ENCODE measurements at regions not wholly inside any gene's neighbourhood (a gene's known extent, or its start where the extent isn't known, plus 50 kb on each side); places are given as distances from the start of the nearest gene placed in this dataset.

GRCh38 chr11:104260456-104260855, 96.5 kb upstream of the PDGFD start:
- H3K27me3 ChIP-seq (ENCODE audit: insufficient read depth in 3 of 3, low read length in 2 of 3), result no peaks in the 10 kb centered on the region
- ATAC-seq (no peak), DNase-seq (no peak)
- WGBS, 3 donors, result 53 to 59% (median 55%) methylated on average over 2 of the region's 2 CpGs
- no peaks in the 10 kb centered on the region for H3K36me3 ChIP-seq (ENCODE audit: insufficient read depth in 1 of 2, low read depth in 1 of 2)
- H3K27ac ChIP-seq, result no peak overlapping the region
- no peaks in the 10 kb centered on the region for H3K9me3 ChIP-seq
- no peaks in the 10 kb centered on the region for H3K4me1 ChIP-seq
- TF ChIP-seq, protein P1, sequence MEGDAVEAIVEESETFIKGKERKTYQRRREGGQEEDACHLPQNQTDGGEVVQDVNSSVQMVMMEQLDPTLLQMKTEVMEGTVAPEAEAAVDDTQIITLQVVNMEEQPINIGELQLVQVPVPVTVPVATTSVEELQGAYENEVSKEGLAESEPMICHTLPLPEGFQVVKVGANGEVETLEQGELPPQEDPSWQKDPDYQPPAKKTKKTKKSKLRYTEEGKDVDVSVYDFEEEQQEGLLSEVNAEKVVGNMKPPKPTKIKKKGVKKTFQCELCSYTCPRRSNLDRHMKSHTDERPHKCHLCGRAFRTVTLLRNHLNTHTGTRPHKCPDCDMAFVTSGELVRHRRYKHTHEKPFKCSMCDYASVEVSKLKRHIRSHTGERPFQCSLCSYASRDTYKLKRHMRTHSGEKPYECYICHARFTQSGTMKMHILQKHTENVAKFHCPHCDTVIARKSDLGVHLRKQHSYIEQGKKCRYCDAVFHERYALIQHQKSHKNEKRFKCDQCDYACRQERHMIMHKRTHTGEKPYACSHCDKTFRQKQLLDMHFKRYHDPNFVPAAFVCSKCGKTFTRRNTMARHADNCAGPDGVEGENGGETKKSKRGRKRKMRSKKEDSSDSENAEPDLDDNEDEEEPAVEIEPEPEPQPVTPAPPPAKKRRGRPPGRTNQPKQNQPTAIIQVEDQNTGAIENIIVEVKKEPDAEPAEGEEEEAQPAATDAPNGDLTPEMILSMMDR (IDR thresholded peaks at IDR 0.05), result no peak
- intact Hi-C loops (cut with DNase I), result no loop called here
- no peak overlapping the region for H3K4me3 ChIP-seq

GRCh38 chr11:104259121-104259610, 95.2 kb upstream of the PDGFD start:
- no peaks in the 10 kb centered on the region for H3K9me3 ChIP-seq
- H3K4me1 ChIP-seq, result no peaks in the 10 kb centered on the region
- H3K36me3 ChIP-seq (ENCODE audit: insufficient read depth in 1 of 2, low read depth in 1 of 2), result no peaks in the 10 kb centered on the region
- no peaks in the 10 kb centered on the region for H3K27me3 ChIP-seq (ENCODE audit: insufficient read depth in 3 of 3, low read length in 2 of 3)
- WGBS, 3 donors, result 54 to 61% (median 61%) methylated on average over 4 of the region's 4 CpGs
- TF ChIP-seq, protein P1 (IDR thresholded peaks at IDR 0.05), result no peak
- intact Hi-C loops (cut with DNase I), result no loop called here
- no peak overlapping the region for H3K4me3 ChIP-seq
- H3K27ac ChIP-seq, result no peak overlapping the region
- ATAC-seq, result no peak
- no peak for DNase-seq

GRCh38 chr11:104256525-104256924, 92.6 kb upstream of the PDGFD start:
- intact Hi-C loops (cut with DNase I), result no loop called here
- TF ChIP-seq, protein P1 (IDR thresholded peaks at IDR 0.05), result peak; percentile 17
- H3K4me3 ChIP-seq, result no peak overlapping the region
- H3K9me3 ChIP-seq, result no peaks in the 10 kb centered on the region
- H3K27me3 ChIP-seq (ENCODE audit: insufficient read depth in 3 of 3, low read length in 2 of 3), result no peaks in the 10 kb centered on the region
- no peaks in the 10 kb centered on the region for H3K36me3 ChIP-seq (ENCODE audit: insufficient read depth in 1 of 2, low read depth in 1 of 2)
- no peak for DNase-seq
- H3K4me1 ChIP-seq, result no peaks in the 10 kb centered on the region
- no peak overlapping the region for H3K27ac ChIP-seq
- ATAC-seq, result no peak
- 61 to 76% (median 63%) methylated on average over 2 of the region's 2 CpGs for WGBS, 3 donors

- Histone ChIP-seq H3K27ac (no peak overlapping the region), H3K4me1 (no peaks in the 10 kb centered on the region), H3K4me3 (no peak overlapping the region), H3K27me3 (ENCODE audit: insufficient read depth in 3 of 3, low read length in 2 of 3) (no peaks in the 10 kb centered on the region), H3K9me3 (no peaks in the 10 kb centered on the region), H3K36me3 (ENCODE audit: insufficient read depth in 1 of 2, low read depth in 1 of 2) (no peaks in the 10 kb centered on the region)
- WGBS, 3 donors, result 41 to 47% (median 42%) methylated on average over 8 of the region's 8 CpGs
- no peak for ATAC-seq
- DNase-seq, result peak in 1 of 2 donors; percentile 11
- intact Hi-C loops (cut with DNase I), result no loop called here
- TF ChIP-seq, protein P1 (IDR thresholded peaks at IDR 0.05), result peak; percentile 24
Measured at GRCh38 chr11:104254347-104254746, 90.4 kb upstream of the PDGFD start.

DNA sequence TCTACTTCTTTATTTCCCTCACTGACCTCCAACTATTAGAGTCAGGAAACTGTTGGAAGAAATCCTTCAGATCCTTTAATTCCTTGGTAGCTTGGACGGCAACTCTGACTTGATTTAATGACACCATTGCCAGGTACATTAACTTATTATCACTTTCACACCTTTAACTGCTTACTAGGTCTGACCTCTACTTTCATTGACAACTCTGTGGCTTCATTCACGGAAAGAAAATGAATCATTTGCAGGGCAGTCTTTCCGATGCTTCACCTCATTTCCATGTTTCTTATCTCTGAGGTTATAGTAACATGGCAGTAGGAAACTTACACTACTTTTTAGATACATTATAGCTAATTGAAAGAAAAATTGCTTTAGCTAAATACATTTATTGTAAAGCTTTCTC, 82.6 kb upstream of the PDGFD start:
- Histone ChIP-seq H3K36me3 (ENCODE audit: insufficient read depth in 1 of 2, low read depth in 1 of 2) (no peaks in the 10 kb centered on the region), H3K9me3 (no peaks in the 10 kb centered on the region), H3K27me3 (ENCODE audit: insufficient read depth in 3 of 3, low read length in 2 of 3) (no peaks in the 10 kb centered on the region), H3K4me1 (no peaks in the 10 kb centered on the region), H3K27ac (no peak overlapping the region), H3K4me3 (no peak overlapping the region)
- no peak for DNase-seq
- intact Hi-C loops (cut with DNase I), result no loop called here
- 60 to 67% (median 61%) methylated on average over 3 of the region's 3 CpGs for WGBS, 3 donors
- ATAC-seq, result no peak
- TF ChIP-seq, protein P1 (IDR thresholded peaks at IDR 0.05), result no peak
